ENCODE measurements at regions not wholly inside any gene's neighbourhood (a gene's known extent, or its start where the extent isn't known, plus 50 kb on each side); places are given as distances from the start of the nearest gene placed in this dataset.

DNA sequence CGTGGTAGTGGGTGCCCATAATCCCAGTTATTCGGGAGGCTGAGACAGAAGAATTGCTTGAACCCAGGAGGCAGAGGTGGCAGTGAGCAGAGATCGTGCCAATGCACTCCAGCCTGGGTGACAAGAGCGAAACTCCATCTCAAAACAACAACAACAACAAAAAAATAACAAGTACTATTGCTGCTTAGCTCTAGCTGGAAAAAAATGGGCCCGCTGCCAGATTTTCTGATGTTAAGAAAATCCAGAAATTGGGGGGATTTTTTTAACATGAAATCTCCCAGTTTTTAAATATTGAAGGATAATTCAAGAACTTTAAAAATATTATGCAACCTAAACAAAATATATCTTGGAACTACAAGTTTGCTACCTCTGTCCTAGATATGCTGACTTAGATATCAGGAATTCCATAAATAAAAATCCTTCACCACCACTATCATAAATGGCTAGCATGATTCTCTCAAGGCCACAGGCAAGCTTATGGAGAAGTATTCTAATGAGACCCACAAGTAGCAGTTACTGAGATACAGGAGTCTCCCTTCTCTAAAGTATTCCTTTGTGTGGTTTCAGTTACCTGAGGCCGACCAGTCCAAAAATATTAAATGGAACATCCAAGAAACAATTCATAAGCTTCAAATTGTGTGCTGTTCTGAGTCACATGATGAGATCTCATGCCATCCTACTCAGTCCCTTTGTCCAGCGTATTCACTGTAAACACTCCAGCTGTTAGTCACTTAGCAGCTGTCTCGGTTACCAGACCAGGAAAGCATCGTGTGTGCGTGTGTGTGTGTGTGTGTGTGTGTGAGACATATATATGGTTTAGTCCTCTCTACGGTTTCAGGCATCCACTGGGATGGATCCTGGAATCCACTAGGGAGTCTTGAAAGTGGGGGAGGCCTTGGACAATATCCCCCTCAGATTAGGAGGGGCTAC lies 277.2 kb downstream of the TBL1XR1 start:
- DNase-seq = peak; percentile 72

DNA sequence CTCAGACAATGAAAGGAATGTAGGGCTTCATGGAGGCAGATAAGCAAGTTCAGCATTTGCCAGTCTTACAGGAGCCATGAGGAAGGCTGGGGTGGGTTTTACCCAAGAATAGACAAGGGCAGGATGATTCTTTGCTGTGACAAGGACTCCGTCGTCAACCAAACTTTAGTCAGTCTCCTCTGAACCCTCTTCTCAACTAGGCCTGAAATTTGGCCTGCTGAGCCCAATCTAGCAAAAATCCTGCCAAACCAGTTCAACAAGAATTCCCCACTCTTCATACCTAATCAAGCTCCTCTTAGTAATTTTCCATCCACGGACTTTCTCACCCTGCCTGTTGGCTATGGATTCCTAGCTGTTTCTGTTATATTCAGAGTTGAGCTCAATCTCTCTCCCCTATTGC lies 280.5 kb downstream of the TBL1XR1 start:
- no peak for DNase-seq
- H3K4me3 ChIP-seq (ENCODE audit: low read length) = no peak overlapping the region
- H3K27ac ChIP-seq (ENCODE audit: low read length) = no peak overlapping the region
- H3K9me3 ChIP-seq (replicated peaks; ENCODE audit: control insufficient read depth, low read depth, low read length) = no peaks in the 10 kb centered on the region
- no peaks in the 10 kb centered on the region for H3K36me3 ChIP-seq (ENCODE audit: control insufficient read depth, insufficient read depth, low read length)
- peaks cover 6% of the 10 kb centered on the region for H3K4me1 ChIP-seq (ENCODE audit: control insufficient read depth, insufficient read depth, low read length)
- WGBS (ENCODE audit: insufficient coverage) = 86% methylated on average over 3 of the region's 3 CpGs
- H3K27me3 ChIP-seq (ENCODE audit: control insufficient read depth, insufficient read depth, low read length) = no peaks in the 10 kb centered on the region

More for the DNA sequence above, 277.2 kb downstream of the TBL1XR1 start:
- H3K27ac ChIP-seq (ENCODE audit: low read length) = peak overlapping the region; percentile 31
- no CpG with 5 or more reads among the region's 11 CpGs for WGBS (ENCODE audit: insufficient coverage)
- no peaks in the 10 kb centered on the region for H3K9me3 ChIP-seq (replicated peaks; ENCODE audit: control insufficient read depth, low read depth, low read length)
- no peaks in the 10 kb centered on the region for H3K36me3 ChIP-seq (ENCODE audit: control insufficient read depth, insufficient read depth, low read length)
- no peak overlapping the region for H3K4me3 ChIP-seq (ENCODE audit: low read length)
- no peaks in the 10 kb centered on the region for H3K27me3 ChIP-seq (ENCODE audit: control insufficient read depth, insufficient read depth, low read length)
- H3K4me1 ChIP-seq (ENCODE audit: control insufficient read depth, insufficient read depth, low read length) = peaks cover 6% of the 10 kb centered on the region

DNA sequence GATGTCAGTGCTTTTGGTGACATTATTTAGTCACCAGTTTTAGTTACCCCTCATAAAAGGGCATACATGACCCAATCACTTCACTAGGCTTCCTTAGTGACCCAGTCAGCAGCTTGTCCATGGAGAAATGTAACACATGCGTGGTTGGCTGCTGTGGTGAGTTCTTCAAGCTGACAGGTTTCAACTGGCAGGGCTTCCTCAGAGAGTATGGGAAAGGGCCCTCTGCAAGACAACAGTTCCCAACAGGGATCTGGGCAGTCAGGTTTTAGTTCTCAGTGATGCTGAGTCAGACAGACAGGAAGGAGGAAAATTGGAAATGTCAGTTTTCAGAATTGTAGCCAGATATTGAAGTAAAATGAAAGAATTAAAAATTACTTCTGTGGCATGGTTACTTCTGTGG lies 282.5 kb downstream of the TBL1XR1 start:
- Histone ChIP-seq H3K27ac (ENCODE audit: low read length) (no peak overlapping the region), H3K27me3 (ENCODE audit: control insufficient read depth, insufficient read depth, low read length) (no peaks in the 10 kb centered on the region), H3K36me3 (ENCODE audit: control insufficient read depth, insufficient read depth, low read length) (no peaks in the 10 kb centered on the region), H3K4me1 (ENCODE audit: control insufficient read depth, insufficient read depth, low read length) (no peaks in the 10 kb centered on the region), H3K9me3 (replicated peaks; ENCODE audit: control insufficient read depth, low read depth, low read length) (no peaks in the 10 kb centered on the region), H3K4me3 (ENCODE audit: low read length) (no peak overlapping the region)
- no peak for DNase-seq
- WGBS (ENCODE audit: insufficient coverage) = 100% methylated on average over 1 of the region's 1 CpG

DNA sequence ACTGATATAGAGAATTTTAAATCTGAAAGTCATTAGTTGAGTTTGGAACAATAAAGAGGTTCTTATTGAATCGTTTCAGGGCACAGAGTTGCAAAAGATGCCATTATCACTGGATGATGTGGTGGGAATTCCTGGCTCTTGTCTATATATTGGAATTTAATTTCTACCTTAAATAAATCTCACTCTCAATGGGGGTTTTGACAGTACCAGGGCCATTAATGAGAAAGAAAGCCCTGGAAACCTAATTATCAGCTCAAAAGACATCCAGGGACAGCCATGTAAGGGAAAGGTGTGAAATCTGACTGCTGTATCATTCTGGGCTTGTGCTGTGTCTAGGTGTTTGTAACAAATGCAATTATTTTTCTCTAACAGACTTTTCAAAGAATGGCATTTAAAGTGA lies 285.7 kb downstream of the TBL1XR1 start:
- Histone ChIP-seq H3K27me3 (ENCODE audit: control insufficient read depth, insufficient read depth, low read length) (no peaks in the 10 kb centered on the region), H3K27ac (ENCODE audit: low read length) (no peak overlapping the region), H3K4me1 (ENCODE audit: control insufficient read depth, insufficient read depth, low read length) (peaks cover 2% of the 10 kb centered on the region), H3K9me3 (replicated peaks; ENCODE audit: control insufficient read depth, low read depth, low read length) (no peaks in the 10 kb centered on the region), H3K4me3 (ENCODE audit: low read length) (no peak overlapping the region), H3K36me3 (ENCODE audit: control insufficient read depth, insufficient read depth, low read length) (no peaks in the 10 kb centered on the region)
- DNase-seq = no peak
- no CpG with 5 or more reads among the region's 1 CpG for WGBS (ENCODE audit: insufficient coverage)

- 96% methylated on average over 4 of the region's 4 CpGs for WGBS (ENCODE audit: insufficient coverage)
These were observed 288.2 kb downstream of the TBL1XR1 start for GRCh38 chr3:176909044-176909443.

GRCh38 chr3:176906046-176906905 lies 291.0 kb downstream of the TBL1XR1 start:
- no peaks in the 10 kb centered on the region for H3K27me3 ChIP-seq (ENCODE audit: control insufficient read depth, insufficient read depth, low read length)
- peaks cover 2% of the 10 kb centered on the region for H3K4me1 ChIP-seq (ENCODE audit: control insufficient read depth, insufficient read depth, low read length)
- no peaks in the 10 kb centered on the region for H3K9me3 ChIP-seq (replicated peaks; ENCODE audit: control insufficient read depth, low read depth, low read length)
- H3K27ac ChIP-seq (ENCODE audit: low read length) = peak overlapping the region; percentile 74
- H3K4me3 ChIP-seq (ENCODE audit: low read length) = no peak overlapping the region
- DNase-seq = peak; percentile 99
- no peaks in the 10 kb centered on the region for H3K36me3 ChIP-seq (ENCODE audit: control insufficient read depth, insufficient read depth, low read length)
- 17% methylated on average over 1 of the region's 5 CpGs for WGBS (ENCODE audit: insufficient coverage)

More at GRCh38 chr3:176909044-176909443, 288.2 kb downstream of the TBL1XR1 start:
- DNase-seq = no peak
- H3K4me1 ChIP-seq (ENCODE audit: control insufficient read depth, insufficient read depth, low read length) = peaks cover 2% of the 10 kb centered on the region
- no peak overlapping the region for H3K4me3 ChIP-seq (ENCODE audit: low read length)
- H3K27ac ChIP-seq (ENCODE audit: low read length) = no peak overlapping the region
- no peaks in the 10 kb centered on the region for H3K9me3 ChIP-seq (replicated peaks; ENCODE audit: control insufficient read depth, low read depth, low read length)
- H3K36me3 ChIP-seq (ENCODE audit: control insufficient read depth, insufficient read depth, low read length) = no peaks in the 10 kb centered on the region
- no peaks in the 10 kb centered on the region for H3K27me3 ChIP-seq (ENCODE audit: control insufficient read depth, insufficient read depth, low read length)

DNA sequence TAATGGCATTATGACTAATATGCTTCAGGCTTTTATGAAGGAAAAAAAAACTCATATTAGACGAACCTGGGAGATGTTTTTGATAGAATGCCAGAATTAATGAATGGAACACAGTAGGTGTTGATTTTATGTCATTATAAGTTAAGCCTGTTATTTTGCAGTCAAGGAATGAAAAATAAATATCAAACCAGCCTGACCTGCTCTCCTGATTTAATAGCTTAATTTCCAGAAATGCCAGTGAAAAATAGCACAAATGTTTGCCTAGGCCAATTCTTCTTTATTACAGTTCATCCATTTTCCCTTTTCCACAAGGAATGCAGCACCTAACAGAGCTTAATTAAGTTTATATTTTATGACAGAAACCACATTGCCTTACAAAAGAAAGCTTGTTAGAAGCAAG lies 292.0 kb downstream of the TBL1XR1 start:
- WGBS (ENCODE audit: insufficient coverage) = no CpG with 5 or more reads among the region's 1 CpG
- no peak for DNase-seq
- no peaks in the 10 kb centered on the region for H3K27me3 ChIP-seq (ENCODE audit: control insufficient read depth, insufficient read depth, low read length)
- H3K36me3 ChIP-seq (ENCODE audit: control insufficient read depth, insufficient read depth, low read length) = no peaks in the 10 kb centered on the region
- peaks cover 2% of the 10 kb centered on the region for H3K4me1 ChIP-seq (ENCODE audit: control insufficient read depth, insufficient read depth, low read length)
- H3K9me3 ChIP-seq (replicated peaks; ENCODE audit: control insufficient read depth, low read depth, low read length) = no peaks in the 10 kb centered on the region
- H3K27ac ChIP-seq (ENCODE audit: low read length) = no peak overlapping the region
- no peak overlapping the region for H3K4me3 ChIP-seq (ENCODE audit: low read length)

- Histone ChIP-seq H3K9me3 (replicated peaks; ENCODE audit: control insufficient read depth, low read depth, low read length) (no peaks in the 10 kb centered on the region), H3K27ac (ENCODE audit: low read length) (no peak overlapping the region), H3K27me3 (ENCODE audit: control insufficient read depth, insufficient read depth, low read length) (no peaks in the 10 kb centered on the region), H3K4me1 (ENCODE audit: control insufficient read depth, insufficient read depth, low read length) (peaks cover 2% of the 10 kb centered on the region), H3K36me3 (ENCODE audit: control insufficient read depth, insufficient read depth, low read length) (no peaks in the 10 kb centered on the region), H3K4me3 (ENCODE audit: low read length) (no peak overlapping the region)
- no peak for DNase-seq
- no CpG with 5 or more reads among the region's 4 CpGs for WGBS (ENCODE audit: insufficient coverage)
These were observed 292.8 kb downstream of the TBL1XR1 start for GRCh38 chr3:176904506-176904905.

DNA sequence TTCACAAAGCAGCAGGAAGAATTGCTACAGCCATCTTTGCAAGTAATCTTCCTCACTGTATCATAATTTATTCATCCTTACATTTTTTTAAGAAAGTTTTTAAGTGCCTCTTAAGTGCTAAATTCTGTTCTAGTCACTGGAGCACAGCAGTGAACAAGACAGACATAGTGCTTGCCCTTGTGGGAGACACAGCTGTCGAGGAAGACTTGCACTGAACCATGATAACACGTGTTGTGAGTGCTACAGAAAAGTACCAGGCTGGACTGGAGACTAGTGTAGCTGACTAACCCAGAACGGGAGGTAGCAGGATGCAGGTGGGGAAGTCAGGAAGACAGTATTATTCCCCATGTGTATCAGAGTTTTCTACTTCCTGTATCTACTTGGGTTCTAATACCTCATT lies 300.6 kb downstream of the TBL1XR1 start:
- Histone ChIP-seq H3K9me3 (replicated peaks; ENCODE audit: control insufficient read depth, low read depth, low read length) (no peaks in the 10 kb centered on the region), H3K27me3 (ENCODE audit: control insufficient read depth, insufficient read depth, low read length) (no peaks in the 10 kb centered on the region), H3K36me3 (ENCODE audit: control insufficient read depth, insufficient read depth, low read length) (no peaks in the 10 kb centered on the region), H3K4me3 (ENCODE audit: low read length) (no peak overlapping the region), H3K4me1 (ENCODE audit: control insufficient read depth, insufficient read depth, low read length) (no peaks in the 10 kb centered on the region), H3K27ac (ENCODE audit: low read length) (no peak overlapping the region)
- 80% methylated on average over 1 of the region's 3 CpGs for WGBS (ENCODE audit: insufficient coverage)
- DNase-seq = peak; percentile 17

GRCh38 chr3:176896165-176896564 lies 301.1 kb downstream of the TBL1XR1 start:
- Histone ChIP-seq H3K27me3 (ENCODE audit: control insufficient read depth, insufficient read depth, low read length) (no peaks in the 10 kb centered on the region), H3K36me3 (ENCODE audit: control insufficient read depth, insufficient read depth, low read length) (no peaks in the 10 kb centered on the region), H3K9me3 (replicated peaks; ENCODE audit: control insufficient read depth, low read depth, low read length) (no peaks in the 10 kb centered on the region), H3K4me3 (ENCODE audit: low read length) (no peak overlapping the region), H3K27ac (ENCODE audit: low read length) (no peak overlapping the region), H3K4me1 (ENCODE audit: control insufficient read depth, insufficient read depth, low read length) (no peaks in the 10 kb centered on the region)
- WGBS (ENCODE audit: insufficient coverage) = no CpG with 5 or more reads among the region's 3 CpGs
- DNase-seq = no peak

Data from muscle of leg (tissue), 3 donors.